ENCODE measurements at regions not wholly inside any gene's neighbourhood (a gene's known extent, or its start where the extent isn't known, plus 50 kb on each side); places are given as distances from the start of the nearest gene placed in this dataset.

DNA sequence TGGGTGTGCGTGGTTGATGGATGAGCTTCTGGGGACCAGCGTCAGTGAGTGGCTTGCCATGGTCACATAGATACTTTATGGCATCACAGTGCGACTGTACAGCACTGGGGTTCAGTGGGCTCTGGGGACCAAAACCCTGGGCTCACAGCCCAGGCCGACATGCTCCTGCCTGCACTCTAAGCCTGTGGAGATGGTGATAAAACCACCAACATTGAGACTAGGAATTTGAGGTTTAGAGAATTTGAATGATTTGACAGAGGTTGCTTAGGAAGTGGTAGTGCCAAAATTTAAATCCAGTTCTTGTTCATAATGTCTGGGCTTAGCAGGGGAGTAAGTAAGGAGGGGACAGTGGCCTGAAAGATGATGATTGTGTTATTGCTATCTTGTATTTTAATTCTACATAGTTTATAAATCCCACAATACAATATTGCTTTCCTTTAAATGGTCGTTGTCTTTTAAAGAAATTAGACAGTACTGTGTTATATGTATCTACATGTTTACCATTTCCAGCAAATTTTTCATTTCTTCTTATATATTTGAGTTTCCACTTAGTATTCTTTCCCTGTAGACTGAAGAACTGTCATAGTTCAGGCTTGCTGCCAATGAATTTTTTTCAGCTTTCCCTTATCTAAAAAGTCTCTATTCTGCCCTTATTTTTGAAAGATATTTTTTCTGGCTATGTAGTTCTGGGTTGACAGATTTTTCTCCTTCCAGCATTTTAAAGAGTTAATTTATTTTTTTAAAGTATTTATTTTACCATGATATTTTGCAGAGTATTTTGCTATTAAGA is 235.4 kb upstream of the RGMA start:
- Mint-ChIP-seq H3K27ac (no peak overlapping the region), H3K4me3 (no peak overlapping the region), H3K36me3 (no peaks in the 10 kb centered on the region), H3K4me1 (no peaks in the 10 kb centered on the region), H3K9me3 (no peaks in the 10 kb centered on the region)
- ATAC-seq (no peak), DNase-seq (ENCODE audit: low spot score in 2 of 2) (no peak)

DNA sequence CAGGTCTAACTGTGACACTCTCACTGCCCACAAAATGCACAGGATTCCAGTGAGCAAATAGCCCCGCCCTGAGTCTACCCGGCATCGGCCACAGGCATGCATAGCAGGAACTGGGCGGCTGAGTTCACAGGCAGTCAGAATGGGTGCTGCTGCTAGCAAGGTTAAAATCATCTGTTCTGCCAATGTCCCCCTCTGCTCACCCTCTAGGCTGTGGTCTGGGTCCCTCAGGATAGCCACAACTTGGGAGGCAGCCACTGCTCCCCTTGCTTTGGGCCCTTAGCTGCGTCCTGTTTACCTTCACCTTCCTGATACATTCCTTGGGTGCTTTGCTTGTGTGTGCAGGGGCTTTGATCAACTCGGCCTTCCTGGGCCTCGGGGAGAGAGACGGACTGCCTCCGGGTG is 232.9 kb upstream of the RGMA start:
- ATAC-seq: no peak

GRCh38 chr15:93319121-93319814 is 230.3 kb upstream of the RGMA start:
- no peaks in the 10 kb centered on the region for H3K36me3 Mint-ChIP-seq
- no peak overlapping the region for H3K27ac Mint-ChIP-seq
- no peak for ATAC-seq
- no peak overlapping the region for H3K4me3 Mint-ChIP-seq
- H3K9me3 Mint-ChIP-seq: no peaks in the 10 kb centered on the region
- DNase-seq (ENCODE audit: low spot score in 2 of 2): no peak
- H3K4me1 Mint-ChIP-seq: no peaks in the 10 kb centered on the region

More for the DNA sequence above, 232.9 kb upstream of the RGMA start:
- no peak overlapping the region for H3K27ac Mint-ChIP-seq
- H3K9me3 Mint-ChIP-seq: no peaks in the 10 kb centered on the region
- no peak overlapping the region for H3K4me3 Mint-ChIP-seq
- no peaks in the 10 kb centered on the region for H3K4me1 Mint-ChIP-seq
- no peak for DNase-seq (ENCODE audit: low spot score in 2 of 2)
- no peaks in the 10 kb centered on the region for H3K36me3 Mint-ChIP-seq

- H3K9me3 Mint-ChIP-seq: no peaks in the 10 kb centered on the region
- no peak overlapping the region for H3K27ac Mint-ChIP-seq
- DNase-seq (ENCODE audit: low spot score in 2 of 2) (no peak), ATAC-seq (no peak)
- H3K36me3 Mint-ChIP-seq: no peaks in the 10 kb centered on the region
- no peaks in the 10 kb centered on the region for H3K4me1 Mint-ChIP-seq
- no peak overlapping the region for H3K4me3 Mint-ChIP-seq
These were observed 228.8 kb upstream of the RGMA start for GRCh38 chr15:93317772-93318171.

DNA sequence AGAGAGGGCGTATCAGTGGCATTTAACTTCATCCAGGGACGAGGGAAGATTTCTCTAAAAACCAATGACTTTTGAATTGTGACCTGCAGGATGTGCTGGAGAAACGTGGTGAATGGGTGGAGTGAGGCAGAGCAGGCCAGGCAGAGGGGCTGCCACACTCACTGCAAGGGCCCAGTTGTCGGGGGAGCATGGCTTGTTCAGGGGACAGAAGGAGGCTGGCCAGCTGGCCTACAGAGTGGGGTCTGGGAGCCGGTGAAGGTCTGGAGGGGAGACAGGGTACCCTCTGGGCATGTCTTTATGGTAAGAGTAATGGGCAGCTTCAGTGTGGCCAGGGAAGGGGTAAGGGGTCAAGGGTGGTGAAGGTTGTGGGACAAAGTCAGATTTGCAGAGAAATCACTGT is 225.2 kb upstream of the RGMA start:
- no peaks in the 10 kb centered on the region for H3K9me3 Mint-ChIP-seq
- H3K36me3 Mint-ChIP-seq: no peaks in the 10 kb centered on the region
- no peak overlapping the region for H3K27ac Mint-ChIP-seq
- DNase-seq (ENCODE audit: low spot score in 2 of 2) (no peak), ATAC-seq (no peak)
- H3K4me3 Mint-ChIP-seq: no peak overlapping the region
- peaks cover 6% of the 10 kb centered on the region for H3K4me1 Mint-ChIP-seq

DNA sequence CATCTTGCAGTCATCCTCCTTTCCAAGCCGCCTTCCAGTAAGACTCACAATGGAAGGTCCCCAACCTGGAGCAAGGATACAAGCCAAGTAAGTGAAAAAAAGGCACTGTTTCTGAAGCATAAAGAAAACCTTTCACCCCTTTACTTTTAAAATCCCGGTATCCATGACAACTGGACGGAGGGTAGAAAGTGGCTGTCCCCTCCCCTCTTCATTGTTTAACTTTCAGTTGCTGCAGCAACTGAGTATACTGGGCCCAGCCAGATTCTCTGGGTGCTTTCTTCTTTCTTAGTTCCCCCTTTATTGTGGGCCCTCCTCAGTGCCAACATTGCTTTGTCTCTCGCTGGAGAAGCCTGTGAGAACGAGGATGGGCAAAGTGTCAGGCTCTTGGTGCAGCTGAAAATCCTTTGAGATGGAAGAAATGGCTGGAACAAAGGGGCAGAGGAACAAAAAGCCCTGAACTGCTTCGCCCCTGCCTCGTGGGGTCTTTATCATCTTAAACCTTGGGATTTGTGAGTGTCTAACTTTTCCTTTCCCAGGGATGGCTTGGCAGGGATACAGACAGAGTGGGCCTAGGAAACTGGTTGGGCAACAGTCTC is 224.0 kb upstream of the RGMA start:
- no peak for DNase-seq (ENCODE audit: low spot score in 2 of 2)
- Mint-ChIP-seq H3K4me1 (peaks cover 6% of the 10 kb centered on the region), H3K9me3 (no peaks in the 10 kb centered on the region), H3K27ac (no peak overlapping the region), H3K36me3 (no peaks in the 10 kb centered on the region), H3K4me3 (no peak overlapping the region)
- ATAC-seq: no peak

GRCh38 chr15:93311620-93312019 is 222.6 kb upstream of the RGMA start:
- Mint-ChIP-seq H3K4me1 (peaks cover 6% of the 10 kb centered on the region), H3K27ac (no peak overlapping the region), H3K4me3 (no peak overlapping the region), H3K36me3 (no peaks in the 10 kb centered on the region), H3K9me3 (no peaks in the 10 kb centered on the region)
- DNase-seq (ENCODE audit: low spot score in 2 of 2) (no peak), ATAC-seq (no peak)

DNA sequence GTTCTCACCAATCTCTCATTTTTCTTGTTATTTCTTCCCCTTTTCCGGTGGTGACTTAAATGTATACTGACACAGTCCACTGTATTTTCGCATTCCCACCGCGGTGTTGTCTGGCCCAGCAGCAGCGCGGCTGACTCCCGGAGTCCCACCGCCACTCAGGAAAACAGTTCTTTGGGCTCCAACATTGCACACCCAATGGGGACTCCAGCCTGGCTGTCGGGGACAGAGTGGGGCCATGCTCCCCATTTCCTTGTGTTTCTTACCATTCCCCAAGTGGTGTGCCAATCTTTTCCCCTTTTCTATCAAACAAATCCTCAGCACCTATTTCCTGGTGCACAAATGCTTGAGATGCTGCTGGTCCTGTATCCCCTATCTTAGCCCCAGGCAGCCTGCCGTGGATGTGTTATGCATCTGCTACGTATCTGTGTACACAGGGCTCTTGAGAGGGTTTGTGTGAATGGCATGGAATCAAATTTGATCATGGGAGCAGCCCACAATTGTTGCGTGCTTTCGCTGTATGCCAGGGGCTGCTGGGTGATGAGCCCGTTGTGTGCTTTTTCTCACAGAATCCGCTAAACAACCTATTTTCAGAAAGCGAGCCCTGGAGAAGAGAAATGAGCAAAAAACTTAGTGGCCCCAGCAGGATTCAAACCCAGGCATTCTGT is 219.1 kb upstream of the RGMA start:
- Mint-ChIP-seq H3K27ac (no peak overlapping the region), H3K4me1 (peaks cover 6% of the 10 kb centered on the region), H3K4me3 (no peak overlapping the region), H3K9me3 (no peaks in the 10 kb centered on the region), H3K36me3 (no peaks in the 10 kb centered on the region)
- DNase-seq (ENCODE audit: low spot score in 2 of 2) (no peak), ATAC-seq (no peak)

- Mint-ChIP-seq H3K4me1 (peaks cover 6% of the 10 kb centered on the region), H3K9me3 (no peaks in the 10 kb centered on the region), H3K36me3 (no peaks in the 10 kb centered on the region), H3K4me3 (no peak overlapping the region), H3K27ac (no peak overlapping the region)
- ATAC-seq (no peak), DNase-seq (ENCODE audit: low spot score in 2 of 2) (no peak)
These were observed 218.5 kb upstream of the RGMA start for GRCh38 chr15:93307513-93307912.

GRCh38 chr15:93305306-93305705 is 216.3 kb upstream of the RGMA start:
- Mint-ChIP-seq H3K36me3 (no peaks in the 10 kb centered on the region), H3K4me3 (no peak overlapping the region), H3K4me1 (no peaks in the 10 kb centered on the region), H3K27ac (no peak overlapping the region), H3K9me3 (no peaks in the 10 kb centered on the region)
- DNase-seq (ENCODE audit: low spot score in 2 of 2): no peak
- no peak for ATAC-seq

DNA sequence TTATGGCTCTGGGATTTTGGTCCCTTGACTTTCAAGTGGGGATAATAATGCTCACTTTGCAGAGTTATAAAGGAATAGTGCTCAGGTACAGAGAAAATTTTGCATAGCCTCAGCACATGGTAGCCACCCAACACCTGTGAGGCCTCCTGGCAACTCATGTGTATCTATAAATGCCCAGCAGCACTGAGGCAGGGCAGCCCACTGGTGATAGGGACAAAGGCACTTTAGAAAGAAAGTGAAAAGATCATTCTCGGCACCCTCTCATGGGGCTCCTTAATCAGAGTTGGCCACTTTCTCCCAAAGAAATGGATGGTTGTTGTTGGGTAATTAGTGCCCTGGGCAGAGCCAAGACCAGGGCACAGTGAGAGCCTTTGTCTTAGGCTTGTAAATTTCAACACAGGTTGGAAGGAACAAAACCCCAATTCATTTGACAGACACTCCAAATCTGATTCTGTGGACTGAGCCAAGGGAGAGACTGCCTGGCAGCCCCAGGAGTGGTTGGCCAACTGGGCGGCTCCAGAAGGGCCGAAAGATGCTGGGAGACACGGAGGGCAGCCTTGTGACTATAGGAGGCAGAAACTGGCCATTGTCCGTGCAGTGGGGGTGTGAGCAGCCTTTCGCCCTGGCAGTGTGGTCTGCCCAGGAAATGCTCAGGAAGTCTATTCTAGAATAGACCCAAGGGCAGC is 213.2 kb upstream of the RGMA start:
- H3K4me3 Mint-ChIP-seq: no peak overlapping the region
- H3K4me1 Mint-ChIP-seq: no peaks in the 10 kb centered on the region
- no peaks in the 10 kb centered on the region for H3K36me3 Mint-ChIP-seq
- DNase-seq (ENCODE audit: low spot score in 2 of 2) (no peak), ATAC-seq (no peak)
- no peak overlapping the region for H3K27ac Mint-ChIP-seq
- no peaks in the 10 kb centered on the region for H3K9me3 Mint-ChIP-seq

- Mint-ChIP-seq H3K27ac (no peak overlapping the region), H3K9me3 (no peaks in the 10 kb centered on the region), H3K4me1 (no peaks in the 10 kb centered on the region), H3K4me3 (no peak overlapping the region), H3K36me3 (no peaks in the 10 kb centered on the region)
- ATAC-seq (no peak), DNase-seq (ENCODE audit: low spot score in 2 of 2) (no peak)
These were observed 211.8 kb upstream of the RGMA start for GRCh38 chr15:93300796-93301195.

DNA sequence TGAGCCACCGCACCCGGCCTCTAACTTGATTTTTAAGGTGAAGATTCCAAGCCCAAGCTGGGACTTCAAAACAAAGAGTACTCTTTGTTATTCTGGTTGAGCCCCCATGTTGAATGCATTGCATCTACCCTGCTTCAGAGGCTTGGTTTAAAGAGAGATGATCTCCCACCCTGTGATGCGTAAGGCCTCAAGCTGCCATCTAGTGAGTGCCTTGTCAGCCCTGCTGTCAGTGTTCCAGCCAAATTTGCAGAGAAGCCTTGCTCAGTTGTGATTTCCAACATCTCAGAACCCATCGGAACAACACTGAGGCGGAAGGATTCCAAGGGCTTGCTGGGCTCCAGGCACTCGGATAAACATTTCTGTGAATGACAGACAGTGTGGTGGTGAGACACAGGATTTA is 210.7 kb upstream of the RGMA start:
- Mint-ChIP-seq H3K27ac (no peak overlapping the region), H3K9me3 (no peaks in the 10 kb centered on the region), H3K4me3 (no peak overlapping the region), H3K36me3 (no peaks in the 10 kb centered on the region), H3K4me1 (no peaks in the 10 kb centered on the region)
- ATAC-seq (no peak), DNase-seq (ENCODE audit: low spot score in 2 of 2) (no peak)

GRCh38 chr15:93298901-93299300 is 209.9 kb upstream of the RGMA start:
- no peak overlapping the region for H3K4me3 Mint-ChIP-seq
- H3K4me1 Mint-ChIP-seq: no peaks in the 10 kb centered on the region
- H3K9me3 Mint-ChIP-seq: no peaks in the 10 kb centered on the region
- H3K36me3 Mint-ChIP-seq: no peaks in the 10 kb centered on the region
- ATAC-seq (no peak), DNase-seq (ENCODE audit: low spot score in 2 of 2) (no peak)
- no peak overlapping the region for H3K27ac Mint-ChIP-seq

Data from stimulated activated effector memory CD8-positive, alpha-beta T cell treated with anti-CD3 and anti-CD28 coated beads, Interleukin-12 subunit alpha, Interleukin-12 subunit beta, amount 100 ng/mL, for 72 hours (primary cell).